ENCODE measurements at regions not wholly inside any gene's neighbourhood (a gene's known extent, or its start where the extent isn't known, plus 50 kb on each side); places are given as distances from the start of the nearest gene placed in this dataset.

DNA sequence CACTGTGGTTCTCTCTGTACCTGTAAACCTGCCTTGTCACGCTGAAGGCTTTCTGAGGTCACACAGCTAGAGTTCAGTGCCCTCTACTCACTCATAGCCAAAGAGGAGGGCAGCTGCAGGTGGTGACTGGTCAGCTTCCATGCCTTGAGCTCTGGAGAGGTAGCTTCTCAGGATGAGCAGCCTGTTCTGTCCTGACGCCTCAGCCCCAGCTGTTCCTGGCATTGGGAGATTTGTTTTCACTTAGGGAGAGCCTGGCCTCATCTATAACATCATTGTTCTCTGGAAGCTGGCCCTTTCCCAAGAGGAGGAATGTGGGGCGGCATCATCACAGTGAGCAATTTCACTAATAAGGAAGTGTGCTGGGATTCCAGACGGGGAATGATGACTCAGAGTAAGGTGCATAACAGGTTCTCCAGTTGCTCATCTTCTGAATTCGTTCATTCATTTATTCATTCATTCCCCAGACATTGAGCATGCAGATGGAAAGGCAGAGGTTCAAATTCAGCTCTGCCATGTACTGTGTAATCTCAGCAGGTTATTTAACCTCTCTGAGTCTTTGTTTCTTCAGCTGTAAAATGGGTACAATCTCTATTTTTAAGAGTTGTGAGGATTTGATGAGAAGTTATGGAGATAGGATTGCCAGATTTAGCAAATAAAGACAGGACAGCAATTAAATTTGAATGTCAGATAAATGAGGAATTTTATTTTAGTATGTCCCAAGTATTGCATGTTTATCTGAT is 255.8 kb upstream of the CRY1 start:
- intact Hi-C loops (cut with DNase I; ENCODE audit: low total_unique reads) = no loop called here
- peaks cover 4% of the 10 kb centered on the region for H3K4me1 ChIP-seq
- WGBS, 2 donors = 38 to 47% methylated on average over 5 of the region's 5 CpGs
- no peak overlapping the region for H3K27ac ChIP-seq
- no peak overlapping the region for H3K4me3 ChIP-seq
- TF ChIP-seq, protein P1, sequence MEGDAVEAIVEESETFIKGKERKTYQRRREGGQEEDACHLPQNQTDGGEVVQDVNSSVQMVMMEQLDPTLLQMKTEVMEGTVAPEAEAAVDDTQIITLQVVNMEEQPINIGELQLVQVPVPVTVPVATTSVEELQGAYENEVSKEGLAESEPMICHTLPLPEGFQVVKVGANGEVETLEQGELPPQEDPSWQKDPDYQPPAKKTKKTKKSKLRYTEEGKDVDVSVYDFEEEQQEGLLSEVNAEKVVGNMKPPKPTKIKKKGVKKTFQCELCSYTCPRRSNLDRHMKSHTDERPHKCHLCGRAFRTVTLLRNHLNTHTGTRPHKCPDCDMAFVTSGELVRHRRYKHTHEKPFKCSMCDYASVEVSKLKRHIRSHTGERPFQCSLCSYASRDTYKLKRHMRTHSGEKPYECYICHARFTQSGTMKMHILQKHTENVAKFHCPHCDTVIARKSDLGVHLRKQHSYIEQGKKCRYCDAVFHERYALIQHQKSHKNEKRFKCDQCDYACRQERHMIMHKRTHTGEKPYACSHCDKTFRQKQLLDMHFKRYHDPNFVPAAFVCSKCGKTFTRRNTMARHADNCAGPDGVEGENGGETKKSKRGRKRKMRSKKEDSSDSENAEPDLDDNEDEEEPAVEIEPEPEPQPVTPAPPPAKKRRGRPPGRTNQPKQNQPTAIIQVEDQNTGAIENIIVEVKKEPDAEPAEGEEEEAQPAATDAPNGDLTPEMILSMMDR (IDR thresholded peaks at IDR 0.05) = no peak
- no peak for TF ChIP-seq POLR2A (IDR thresholded peaks at IDR 0.05)
- H3K27me3 ChIP-seq = no peaks in the 10 kb centered on the region
- H3K9me3 ChIP-seq = no peaks in the 10 kb centered on the region
- H3K36me3 ChIP-seq (ENCODE audit: low read depth, missing control alignments) = no peaks in the 10 kb centered on the region
- DNase-seq = peak; percentile 64

DNA sequence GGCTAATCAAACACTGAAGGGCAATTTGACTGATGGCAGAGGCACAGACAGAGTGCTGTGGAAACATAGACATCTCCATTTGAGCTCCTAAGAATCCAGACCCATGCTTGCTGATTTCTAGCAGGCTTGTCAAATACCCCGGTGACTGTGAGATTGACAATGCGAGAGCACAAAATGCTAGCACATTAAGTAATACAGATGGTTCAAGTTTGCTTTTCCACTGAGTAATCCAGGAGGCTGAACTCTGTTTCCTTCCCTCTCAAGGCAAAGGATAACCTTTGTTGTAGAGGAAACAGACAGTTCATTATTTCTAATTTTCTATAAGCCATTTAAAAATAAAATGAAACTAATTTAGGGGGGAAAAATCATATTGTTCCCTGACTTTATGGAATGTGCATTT is 256.5 kb upstream of the CRY1 start:
- intact Hi-C loops (cut with DNase I; ENCODE audit: low total_unique reads) = no loop called here
- H3K4me1 ChIP-seq = peaks cover 4% of the 10 kb centered on the region
- H3K36me3 ChIP-seq (ENCODE audit: low read depth, missing control alignments) = no peaks in the 10 kb centered on the region
- H3K9me3 ChIP-seq = no peaks in the 10 kb centered on the region
- H3K27me3 ChIP-seq = no peaks in the 10 kb centered on the region
- 78 to 83% methylated on average over 2 of the region's 2 CpGs for WGBS, 2 donors
- no peak overlapping the region for H3K27ac ChIP-seq
- TF ChIP-seq, protein P1 (IDR thresholded peaks at IDR 0.05) = no peak
- TF ChIP-seq POLR2A (IDR thresholded peaks at IDR 0.05) = no peak
- no peak for DNase-seq
- H3K4me3 ChIP-seq = no peak overlapping the region

DNA sequence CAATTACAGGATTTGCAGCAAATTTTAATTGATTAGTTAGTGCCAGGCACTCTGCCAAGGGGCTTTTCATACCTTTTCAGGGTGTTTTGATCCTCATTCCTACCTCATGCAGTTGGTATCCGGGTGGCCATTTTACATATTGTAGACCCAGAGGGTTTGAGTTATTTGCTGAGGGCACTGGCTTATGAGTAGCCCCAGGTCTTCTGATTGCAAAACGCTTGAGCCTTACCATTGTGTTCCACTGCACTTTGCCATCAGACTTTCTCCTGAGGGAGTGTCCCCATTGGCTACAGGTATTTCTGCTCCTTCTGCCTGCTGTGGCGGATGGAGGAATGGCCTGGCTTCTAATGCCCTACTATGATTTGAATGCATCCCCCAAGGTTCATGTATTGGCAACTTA is 257.8 kb upstream of the CRY1 start:
- Histone ChIP-seq H3K36me3 (ENCODE audit: low read depth, missing control alignments) (no peaks in the 10 kb centered on the region), H3K4me3 (no peak overlapping the region), H3K27ac (no peak overlapping the region), H3K27me3 (no peaks in the 10 kb centered on the region), H3K9me3 (no peaks in the 10 kb centered on the region), H3K4me1 (peaks cover 4% of the 10 kb centered on the region)
- no peak for DNase-seq
- intact Hi-C loops (cut with DNase I; ENCODE audit: low total_unique reads) = no loop called here
- TF ChIP-seq POLR2A (IDR thresholded peaks at IDR 0.05) = no peak
- WGBS, 2 donors = 74 to 91% methylated on average over 3 of the region's 3 CpGs

DNA sequence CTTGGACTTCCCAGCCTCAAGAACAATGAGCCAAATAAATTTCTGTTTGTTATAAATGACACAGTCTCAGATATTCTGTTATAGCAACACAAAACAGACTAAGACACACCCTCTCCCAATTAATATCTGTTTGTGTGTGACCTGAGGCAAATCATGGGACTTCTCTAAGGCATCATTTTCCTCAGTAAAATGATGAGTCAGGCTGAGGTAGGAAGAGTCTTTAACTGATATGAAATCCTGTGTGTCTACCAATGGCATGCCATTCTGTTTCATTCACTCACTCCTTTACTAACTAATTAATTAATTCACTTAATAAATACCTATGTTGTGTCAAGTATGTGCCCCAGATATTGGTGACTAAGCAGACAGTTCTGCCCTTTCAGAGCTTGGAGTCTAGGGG is 258.4 kb upstream of the CRY1 start:
- H3K27ac ChIP-seq = no peak overlapping the region
- no peak for DNase-seq
- TF ChIP-seq POLR2A (IDR thresholded peaks at IDR 0.05) = no peak
- TF ChIP-seq, protein P1 (IDR thresholded peaks at IDR 0.05) = no peak

DNA sequence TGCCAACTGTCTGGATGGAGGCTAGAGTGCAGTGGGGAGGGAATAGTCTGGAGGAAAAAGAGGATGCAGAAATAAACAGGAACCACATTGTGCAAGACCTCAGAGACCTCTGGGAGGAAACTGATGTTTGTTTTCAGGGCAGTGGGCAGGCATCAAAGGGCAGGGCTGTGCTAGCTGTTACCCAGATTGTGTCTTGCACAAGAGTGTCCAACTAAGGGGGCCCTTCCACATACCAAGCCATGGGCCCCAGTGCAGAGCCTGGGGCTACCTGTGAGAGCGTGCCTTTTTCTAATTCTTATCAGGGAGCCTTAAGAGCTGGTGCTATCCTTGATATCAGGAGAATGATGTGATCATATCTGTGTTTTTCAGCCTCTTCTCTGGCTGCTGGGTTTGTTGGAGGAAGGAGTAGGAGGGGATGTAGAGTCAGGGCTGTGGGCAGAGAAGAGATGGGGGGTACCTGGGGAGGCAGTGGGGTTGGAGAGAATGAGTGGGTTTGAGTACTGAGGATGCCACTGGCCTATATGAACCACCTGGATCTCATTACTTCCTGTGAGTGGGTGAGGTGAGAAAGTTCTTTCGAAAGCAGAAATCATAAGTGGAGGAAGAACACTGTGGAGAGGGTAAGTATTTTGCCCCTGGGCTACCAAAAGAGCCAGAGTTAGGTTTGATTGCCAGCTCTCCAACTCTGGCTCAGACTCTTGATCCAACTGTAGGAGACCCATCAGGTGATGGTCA is 259.2 kb upstream of the CRY1 start:
- intact Hi-C loops (cut with DNase I; ENCODE audit: low total_unique reads) = no loop called here
- 83 to 91% methylated on average over 2 of the region's 2 CpGs for WGBS, 2 donors
- H3K4me3 ChIP-seq = no peak overlapping the region
- DNase-seq = no peak
- no peaks in the 10 kb centered on the region for H3K9me3 ChIP-seq
- peaks cover 4% of the 10 kb centered on the region for H3K4me1 ChIP-seq
- no peaks in the 10 kb centered on the region for H3K27me3 ChIP-seq
- TF ChIP-seq, protein P1 (IDR thresholded peaks at IDR 0.05) = no peak
- TF ChIP-seq POLR2A (IDR thresholded peaks at IDR 0.05) = no peak
- H3K36me3 ChIP-seq (ENCODE audit: low read depth, missing control alignments) = no peaks in the 10 kb centered on the region
- H3K27ac ChIP-seq = no peak overlapping the region

More for the DNA sequence above, 258.4 kb upstream of the CRY1 start:
- Histone ChIP-seq H3K9me3 (no peaks in the 10 kb centered on the region), H3K27me3 (no peaks in the 10 kb centered on the region), H3K36me3 (ENCODE audit: low read depth, missing control alignments) (no peaks in the 10 kb centered on the region), H3K4me3 (no peak overlapping the region), H3K4me1 (peaks cover 4% of the 10 kb centered on the region)
- intact Hi-C loops (cut with DNase I; ENCODE audit: low total_unique reads) = no loop called here

Measured in testis (tissue), 2 donors.